Activated CD4-positive, alpha-beta T cell treated with anti-CD3 and anti-CD28 coated beads, Interleukin-2, amount 10 ng/mL, durations not matched to agents 7 days and 5 days (primary cell): ENCODE measurements at regions not wholly inside any gene's neighbourhood (a gene's known extent, or its start where the extent isn't known, plus 50 kb on each side); places are given as distances from the start of the nearest gene placed in this dataset.

Source experiments
- CTCF ChIA-PET: fragments of 350-600 bp; sonication (Branson Sonifier 250); formaldehyde crosslinking; loops from one replicate; lab custom pipeline; 2021; ENCODE audit warnings: antibody characterized with exemption; lab: Charles Lee
- POLR2A ChIA-PET: fragments of 350-600 bp; sonication (Branson Sonifier 250); formaldehyde crosslinking; loops from one replicate; lab custom pipeline; 2021; ENCODE audit warnings: antibody characterized with exemption; lab: Charles Lee
- DNase-seq: peaks from one replicate; pipeline ENCODE4 v3.0.0-alpha.2; 2020
- H3K27ac Mint-ChIP-seq: one replicate; pipeline ENCODE4 v1.8.0; 2021; ENCODE audit warnings: mild to moderate bottlenecking, moderate library complexity, mixed read lengths
- H3K27me3 Mint-ChIP-seq: one replicate; pipeline ENCODE4 v1.8.0; 2021; ENCODE audit warnings: mixed read lengths
- H3K36me3 Mint-ChIP-seq: one replicate; pipeline ENCODE4 v1.8.0; 2021; ENCODE audit warnings: low read depth, mixed read lengths
- H3K4me1 Mint-ChIP-seq: one replicate; pipeline ENCODE4 v1.8.0; 2021; ENCODE audit warnings: mixed read lengths
- H3K4me3 Mint-ChIP-seq: one replicate; pipeline ENCODE4 v1.8.0; 2021; ENCODE audit warnings: mild to moderate bottlenecking, moderate library complexity, mixed read lengths
- H3K9me3 Mint-ChIP-seq: one replicate; pipeline ENCODE4 v1.8.0; 2021; ENCODE audit warnings: mixed read lengths

DNA sequence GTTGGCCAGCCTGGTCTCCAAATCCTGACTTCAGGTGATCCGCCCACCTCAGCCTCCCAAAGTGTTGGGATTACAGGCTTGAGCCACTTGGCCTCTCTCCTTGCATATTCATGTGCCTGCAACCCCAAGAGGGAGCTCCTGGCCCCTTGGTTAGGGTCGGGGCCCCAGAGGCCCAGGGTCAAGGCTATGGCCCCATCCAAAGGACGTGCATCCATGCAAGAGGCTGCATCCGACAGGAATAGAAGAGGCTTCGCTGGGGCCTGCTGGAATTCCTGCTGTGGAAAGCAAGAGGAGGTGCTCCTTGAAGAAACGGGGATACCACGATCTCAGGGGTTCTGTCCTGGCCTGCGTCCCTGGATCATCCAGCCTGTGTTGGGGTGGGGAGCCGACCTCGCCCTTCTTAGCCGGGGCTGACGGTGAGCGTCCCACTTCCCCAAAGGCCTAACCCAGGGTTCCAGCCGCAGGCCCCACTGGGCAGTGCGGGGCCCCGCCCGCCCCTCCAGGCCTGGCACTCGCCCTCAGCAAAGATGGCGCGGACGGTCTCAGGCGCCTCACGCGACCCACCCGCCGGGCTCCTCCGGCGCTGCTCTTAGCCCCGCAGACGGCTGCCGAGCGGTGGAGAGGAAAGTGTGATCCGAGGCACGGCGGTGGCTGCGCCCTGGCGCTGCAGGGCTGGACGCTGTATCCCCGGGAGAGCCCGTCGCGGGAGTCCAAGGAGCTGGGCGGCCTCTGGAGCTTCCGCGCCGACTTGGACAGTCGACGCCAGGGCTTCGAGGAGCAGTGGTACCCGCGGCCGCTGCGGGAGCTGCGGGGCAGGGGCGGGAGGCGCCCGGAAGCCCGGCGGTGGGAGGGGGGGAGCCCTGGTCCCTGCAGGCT, 54.7 kb downstream of the ZNF727 start:
- Mint-ChIP-seq H3K27ac (no peak overlapping the region), H3K36me3 (peaks cover 8% of the 10 kb centered on the region), H3K4me3 (no peak overlapping the region), H3K27me3 (no peaks in the 10 kb centered on the region), H3K9me3 (peaks cover 12% of the 10 kb centered on the region), H3K4me1 (no peaks in the 10 kb centered on the region)
- ChIA-PET CTCF (no interaction called here), POLR2A (no interaction called here)
- no peak for DNase-seq

DNA sequence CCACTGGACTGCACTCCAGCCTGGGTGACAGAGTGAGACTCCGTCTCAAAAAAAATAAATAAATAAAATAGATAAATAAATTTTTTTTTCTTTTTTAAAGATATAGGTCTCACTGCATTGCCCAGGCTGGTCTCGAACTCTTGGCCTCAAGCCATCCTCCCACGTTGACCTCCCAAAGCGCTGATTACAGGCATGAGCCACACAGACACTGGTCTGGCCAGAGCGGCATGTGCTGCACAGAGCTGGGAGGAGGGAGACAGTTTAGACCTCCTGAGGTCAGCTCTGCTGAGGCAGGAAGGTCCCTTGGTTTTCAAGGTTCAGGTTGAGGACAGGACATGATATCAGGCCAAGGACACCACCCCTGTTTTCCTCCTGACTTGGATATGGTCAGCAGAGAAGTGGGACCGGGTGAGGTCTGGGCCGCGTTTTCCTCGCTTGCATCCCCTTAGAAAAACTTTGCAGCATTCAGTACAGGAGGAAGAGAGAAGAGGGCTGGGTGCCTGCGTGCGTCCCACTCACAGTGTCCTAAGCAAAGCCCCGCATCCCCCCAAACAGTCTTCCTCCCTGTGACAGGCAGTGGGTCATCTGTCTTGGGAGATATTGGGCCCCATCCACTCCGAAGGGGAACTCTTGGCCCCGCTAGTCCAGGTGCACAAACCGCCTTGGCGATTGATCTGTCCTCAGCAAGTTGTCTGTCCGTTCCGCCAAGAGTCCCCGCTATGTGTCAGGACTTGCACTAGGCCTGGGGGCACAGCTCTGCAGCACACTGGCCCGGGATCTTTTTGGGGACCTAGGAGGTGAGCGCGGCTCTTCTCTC, 56.1 kb downstream of the ZNF727 start:
- Mint-ChIP-seq H3K36me3 (peaks cover 8% of the 10 kb centered on the region), H3K27me3 (no peaks in the 10 kb centered on the region), H3K27ac (no peak overlapping the region), H3K4me3 (no peak overlapping the region), H3K9me3 (peaks cover 12% of the 10 kb centered on the region), H3K4me1 (no peaks in the 10 kb centered on the region)
- POLR2A ChIA-PET: no interaction called here
- CTCF ChIA-PET: no interaction called here
- DNase-seq: no peak

DNA sequence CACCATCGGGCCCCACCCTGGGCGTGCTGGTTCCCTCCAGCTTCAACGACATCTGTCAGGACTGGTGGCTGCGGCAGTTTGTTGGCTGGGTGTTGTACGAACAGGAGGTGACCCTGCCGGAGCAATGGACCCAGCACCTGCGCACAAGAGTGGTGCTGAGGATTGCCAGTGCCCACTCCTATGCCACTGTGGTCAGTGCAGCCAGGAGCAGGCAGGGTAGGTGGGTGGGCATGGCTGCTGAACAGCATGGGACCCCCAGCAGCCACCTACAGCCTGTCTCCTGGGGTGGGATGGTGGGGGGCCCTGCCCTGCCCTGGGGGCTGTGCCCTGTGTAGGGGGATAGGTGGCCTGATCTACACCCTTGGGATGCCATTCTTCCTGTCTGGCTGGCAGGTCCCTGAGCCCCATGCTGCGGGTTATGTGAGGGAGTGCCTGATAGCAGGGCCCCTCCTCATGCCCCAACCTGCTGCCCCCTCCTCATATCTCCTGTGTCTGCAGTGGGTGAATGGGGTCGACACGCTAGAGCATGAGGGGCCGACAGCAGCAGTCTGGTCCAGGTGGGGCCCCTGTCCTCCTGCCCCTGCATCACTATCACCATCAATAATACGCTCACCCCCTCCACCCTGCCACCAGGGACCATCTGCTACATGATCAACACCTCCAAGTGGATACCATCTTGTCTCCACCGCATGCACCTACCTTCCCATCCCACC, 56.9 kb downstream of the ZNF727 start:
- Mint-ChIP-seq H3K27ac (no peak overlapping the region), H3K36me3 (peaks cover 8% of the 10 kb centered on the region), H3K4me3 (no peak overlapping the region), H3K9me3 (peaks cover 12% of the 10 kb centered on the region), H3K27me3 (no peaks in the 10 kb centered on the region), H3K4me1 (no peaks in the 10 kb centered on the region)
- CTCF ChIA-PET: no interaction called here
- POLR2A ChIA-PET: no interaction called here
- DNase-seq: no peak

DNA sequence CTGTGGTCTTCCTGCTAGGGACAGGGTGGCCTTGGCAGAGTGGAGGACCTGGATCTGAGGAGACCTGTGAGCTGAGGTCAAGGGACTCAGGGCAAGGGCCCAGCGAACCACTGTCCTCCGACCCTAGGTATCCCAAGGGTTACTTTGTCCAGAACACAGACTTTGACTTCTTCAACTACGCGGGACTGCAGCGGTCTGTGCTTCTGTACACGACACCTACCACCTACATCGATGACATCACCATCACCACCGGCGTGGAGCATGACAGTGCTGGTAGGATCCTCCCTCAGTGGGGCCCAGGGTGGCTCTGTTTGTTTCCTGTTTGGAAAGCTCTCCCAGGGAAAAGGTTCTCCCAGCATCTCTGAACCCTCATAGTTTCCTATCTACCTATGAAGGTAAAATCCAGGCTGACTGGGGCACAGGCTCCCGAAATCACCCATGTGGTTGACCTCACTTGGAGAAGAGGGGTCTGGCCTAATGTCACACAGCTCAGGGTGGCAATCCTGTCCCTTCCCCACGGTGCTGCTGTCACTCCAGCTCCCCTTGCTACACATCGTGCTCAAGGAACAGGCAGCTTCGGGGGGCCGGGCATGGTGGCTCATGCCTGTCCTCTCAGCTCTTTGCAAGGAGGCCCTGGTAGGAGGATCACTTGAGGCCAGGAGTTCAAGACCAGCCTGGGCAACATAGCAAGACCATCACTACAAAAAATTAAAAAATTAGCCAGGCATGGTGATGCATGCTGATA, 57.6 kb downstream of the ZNF727 start:
- H3K27me3 Mint-ChIP-seq: no peaks in the 10 kb centered on the region
- POLR2A ChIA-PET: no interaction called here
- CTCF ChIA-PET: no interaction called here
- H3K9me3 Mint-ChIP-seq: peaks cover 10% of the 10 kb centered on the region
- H3K4me3 Mint-ChIP-seq: no peak overlapping the region
- H3K4me1 Mint-ChIP-seq: no peaks in the 10 kb centered on the region
- DNase-seq: no peak
- no peak overlapping the region for H3K27ac Mint-ChIP-seq
- peaks cover 8% of the 10 kb centered on the region for H3K36me3 Mint-ChIP-seq

DNA sequence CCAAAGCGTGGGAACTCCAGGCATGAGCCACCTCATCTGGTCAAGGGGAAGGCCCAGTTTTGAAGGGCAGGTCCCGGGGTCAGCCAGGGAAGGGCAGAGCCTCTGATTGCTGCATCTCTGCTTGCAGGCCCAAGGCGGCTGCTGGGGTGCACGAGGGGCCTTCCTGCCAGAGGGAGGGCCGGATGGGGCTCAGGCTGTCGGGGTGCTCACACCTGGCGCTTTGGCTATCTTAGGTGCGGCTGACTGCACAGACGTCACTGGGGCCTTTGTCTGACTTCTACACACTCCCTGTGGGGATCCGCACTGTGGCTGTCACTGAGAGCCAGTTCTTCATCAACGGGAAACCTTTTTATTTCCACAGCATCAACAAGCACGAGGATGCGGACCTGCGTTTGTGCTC, 68.7 kb downstream of the ZNF727 start:
- no peak for DNase-seq
- Mint-ChIP-seq H3K27ac (no peak overlapping the region), H3K9me3 (peaks cover 20% of the 10 kb centered on the region), H3K27me3 (no peaks in the 10 kb centered on the region), H3K36me3 (no peaks in the 10 kb centered on the region), H3K4me1 (no peaks in the 10 kb centered on the region), H3K4me3 (no peak overlapping the region)
- ChIA-PET POLR2A (no interaction called here), CTCF (interaction anchor here (0.5 kb wide), 1 partner anchor 1204 kb away, joined by 3 read pairs; no protein-coding TSS in a partner anchor)

DNA sequence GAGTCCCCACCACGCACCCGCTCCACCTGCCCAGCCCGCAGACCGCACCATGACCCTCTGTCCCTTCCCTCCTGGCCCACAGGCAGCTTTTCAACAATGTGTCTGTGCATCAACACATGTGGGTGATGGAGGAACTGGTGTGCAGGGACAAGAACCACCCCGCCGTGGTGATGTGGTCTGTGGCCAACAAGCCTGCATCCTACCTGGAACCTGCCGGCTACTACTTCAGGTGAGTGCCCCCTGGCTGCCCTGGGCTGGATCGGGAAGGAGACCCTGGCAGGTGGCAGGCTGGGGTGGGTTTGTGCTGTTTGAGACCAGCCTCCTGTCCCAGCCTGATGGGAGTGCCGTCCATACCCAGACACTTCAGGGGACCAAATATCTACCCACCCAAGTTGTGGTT, 69.6 kb downstream of the ZNF727 start:
- POLR2A ChIA-PET: no interaction called here

DNA sequence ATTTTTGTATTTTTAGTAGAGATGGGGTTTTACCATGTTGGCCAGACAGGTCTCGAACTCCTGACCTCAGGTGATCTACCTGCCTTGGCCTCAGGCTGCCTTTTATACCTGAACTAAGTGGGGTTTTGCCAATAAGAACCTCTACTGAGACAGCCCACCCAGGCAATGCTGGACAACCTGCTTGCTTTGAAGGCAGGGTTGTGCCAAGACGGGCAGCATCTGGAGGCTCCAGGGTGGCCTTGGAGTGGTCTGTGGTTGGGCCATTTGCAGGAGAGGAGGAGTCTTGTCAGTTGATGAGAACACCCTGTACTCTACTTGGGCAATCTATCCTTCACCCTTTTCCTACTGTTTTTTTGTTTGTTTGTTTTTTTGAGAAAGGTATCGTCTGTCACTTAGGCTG, 75.3 kb upstream of the ZNF735 start:
- no peak for DNase-seq
- Mint-ChIP-seq H3K4me1 (no peaks in the 10 kb centered on the region), H3K4me3 (no peak overlapping the region), H3K9me3 (peaks cover 58% of the 10 kb centered on the region), H3K36me3 (no peaks in the 10 kb centered on the region), H3K27me3 (no peaks in the 10 kb centered on the region), H3K27ac (no peak overlapping the region)
- POLR2A ChIA-PET: no interaction called here
- CTCF ChIA-PET: interaction anchor here (0.6 kb wide), 1 partner anchor 117 kb away, joined by 5 read pairs; no protein-coding TSS in a partner anchor

More for the DNA sequence above, 69.6 kb downstream of the ZNF727 start:
- CTCF ChIA-PET: no interaction called here
- Mint-ChIP-seq H3K4me3 (no peak overlapping the region), H3K27me3 (no peaks in the 10 kb centered on the region), H3K36me3 (no peaks in the 10 kb centered on the region), H3K27ac (no peak overlapping the region), H3K4me1 (no peaks in the 10 kb centered on the region), H3K9me3 (peaks cover 18% of the 10 kb centered on the region)
- no peak for DNase-seq
